ENCODE measurements at regions not wholly inside any gene's neighbourhood (a gene's known extent, or its start where the extent isn't known, plus 50 kb on each side); places are given as distances from the start of the nearest gene placed in this dataset.

GRCh38 chr1:29793653-29794348, 557.5 kb downstream of the PTPRU start:
- Histone ChIP-seq H3K9me3 (no peaks in the 10 kb centered on the region), H3K4me1 (no peaks in the 10 kb centered on the region), H3K4me3 (no peak overlapping the region), H3K4me2 (no peak overlapping the region), H3K27ac (peak overlapping the region in 1 of 2 experiments; percentile 71; a peak in 1 of 6 replicates)
- ATAC-seq, result no peak
- 33% methylated on average over 3 of the region's 8 CpGs for WGBS (ENCODE audit: missing lambda C conversion rate)
- no peak for FAIRE-seq
- ChIA-PET POLR2A (no interaction called here), CTCF (interaction anchor here (0.7 to 1.8 kb wide), 15 partner anchors 11 to 907 kb away, joined by 3 to 11 read pairs (median 3); no protein-coding TSS in a partner anchor)
- DNase-seq (ENCODE audit: low read depth in 1 of 2, low spot score in 1 of 2), result no peak
- TF ChIP-seq KDM1A (IDR thresholded peaks at IDR 0.05; ENCODE audit: low read depth) (no peak), EHF (CRISPR knock-in tag; IDR thresholded peaks at IDR 0.05) (no peak), GATA3 (IDR thresholded peaks at IDR 0.05; ENCODE audit: borderline replicate concordance) (no peak), HOXB5 (CRISPR knock-in tag; IDR thresholded peaks at IDR 0.05) (no peak), BHLHE40 (IDR thresholded peaks at IDR 0.05; ENCODE audit: low read depth, low read length) (no peak), ELK1 (IDR thresholded peaks at IDR 0.05; ENCODE audit: low read depth, low read length) (no peak), EP300 (IDR thresholded peaks at IDR 0.05) (no peak), ATOH8 (CRISPR knock-in tag; IDR thresholded peaks at IDR 0.05; ENCODE audit: low read depth) (no peak), RAD21 (conservative IDR thresholded peaks at IDR 0.05 in 1 of 2, IDR thresholded peaks at IDR 0.05 in 1 of 2) (no peak), POLR2AphosphoS2 (conservative IDR thresholded peaks at IDR 0.05; ENCODE audit: low read length) (no peak), FOXS1 (CRISPR knock-in tag; IDR thresholded peaks at IDR 0.05) (no peak), KDM5A (IDR thresholded peaks at IDR 0.05) (no peak)

GRCh38 chr1:29793101-29793546, 556.8 kb downstream of the PTPRU start:
- Histone ChIP-seq H3K4me1 (no peaks in the 10 kb centered on the region), H3K4me3 (no peak overlapping the region), H3K9me3 (no peaks in the 10 kb centered on the region), H3K27ac (peak overlapping the region; percentile 53 to 71; a peak in 3 of 6 replicates), H3K4me2 (peak overlapping the region; percentile 42; the same call in 1 of the 3 replicates)
- ChIA-PET POLR2A (no interaction called here), CTCF (interaction anchor here (0.6 to 1.8 kb wide), 18 partner anchors 11 to 908 kb away, joined by 3 to 11 read pairs (median 3); no protein-coding TSS in a partner anchor)
- ATAC-seq (peak; percentile 56 to 86; a peak in 4 of 6 replicates), DNase-seq (ENCODE audit: low read depth in 1 of 2, low spot score in 1 of 2) (peak; percentile 35 to 67), FAIRE-seq (no peak)
- WGBS (ENCODE audit: missing lambda C conversion rate), result 12% methylated on average over 8 of the region's 8 CpGs
- TF ChIP-seq CTCF (IDR thresholded peaks at IDR 0.05) (peak; percentile 62), HEYL (CRISPR knock-in tag; IDR thresholded peaks at IDR 0.05) (no peak), CEBPB (IDR thresholded peaks at IDR 0.05) (peak; percentile 72 to 90; a peak in 3 of 4 replicates), RAD21 (conservative IDR thresholded peaks at IDR 0.05 in 1 of 2, IDR thresholded peaks at IDR 0.05 in 1 of 2) (peak; percentile 67 to 76), SMC3 (IDR thresholded peaks at IDR 0.05) (peak; percentile 69)

- TF ChIP-seq HEYL (CRISPR knock-in tag; IDR thresholded peaks at IDR 0.05), result no peak
- TF ChIP-seq CTCF (IDR thresholded peaks at IDR 0.05), result no peak
- TF ChIP-seq POLR2AphosphoS2 (conservative IDR thresholded peaks at IDR 0.05; ENCODE audit: low read length), result no peak
These were observed 553.6 kb downstream of the PTPRU start for GRCh38 chr1:29789910-29790247.

More at GRCh38 chr1:29789910-29790247, 553.6 kb downstream of the PTPRU start:
- FAIRE-seq (no peak), DNase-seq (ENCODE audit: low read depth in 1 of 2, low spot score in 1 of 2) (no peak), ATAC-seq (no peak)
- Histone ChIP-seq H3K9me3 (no peaks in the 10 kb centered on the region), H3K4me2 (no peak overlapping the region), H3K4me3 (no peak overlapping the region), H3K4me1 (no peaks in the 10 kb centered on the region), H3K27ac (no peak overlapping the region)
- WGBS (ENCODE audit: missing lambda C conversion rate), result 64% methylated on average over 6 of the region's 6 CpGs
- ChIA-PET CTCF (interaction anchor here (1.0 kb wide), 1 partner anchor 297 kb away, joined by 4 read pairs; no protein-coding TSS in a partner anchor), POLR2A (no interaction called here)
